ENCODE measurements at regions not wholly inside any gene's neighbourhood (a gene's known extent, or its start where the extent isn't known, plus 50 kb on each side); places are given as distances from the start of the nearest gene placed in this dataset.

DNA sequence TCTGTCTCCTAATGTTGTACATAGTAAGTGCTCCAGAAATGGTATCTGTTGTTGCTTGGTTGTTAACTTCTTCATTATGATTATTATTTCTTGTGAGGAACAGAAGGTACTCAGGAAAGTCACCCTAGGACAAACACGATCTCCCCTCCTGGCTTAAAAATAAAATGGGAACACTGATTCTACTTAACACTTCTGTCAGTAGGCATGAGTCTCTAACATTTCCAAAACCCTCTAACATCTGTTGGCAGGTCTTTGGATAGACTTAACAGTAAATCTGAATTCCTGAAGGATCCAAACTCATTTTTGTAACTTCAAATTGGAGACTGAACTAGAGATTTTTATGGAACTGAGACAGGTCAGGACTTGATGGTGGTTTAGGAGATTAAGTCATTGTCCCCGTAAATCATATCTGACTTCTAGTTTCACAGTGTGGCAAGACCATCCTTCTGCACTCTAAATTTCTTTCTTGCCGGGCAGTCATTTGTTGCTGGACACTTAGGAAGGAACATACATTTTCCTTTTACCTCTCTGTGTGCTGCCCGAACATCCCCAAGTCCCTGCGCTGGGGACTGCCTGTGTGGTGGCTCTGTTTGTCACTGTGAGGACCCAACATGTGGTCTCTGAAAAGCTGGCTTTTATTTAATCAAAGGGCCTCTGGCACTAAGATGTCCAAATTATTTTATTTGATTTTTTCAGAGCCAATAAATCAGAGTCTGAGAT is 149.9 kb downstream of the NPIPB5 start:
- no peak overlapping the region for H3K27ac ChIP-seq (ENCODE audit: insufficient read depth, low read depth, low read length)

More for the DNA sequence above, 149.9 kb downstream of the NPIPB5 start:
- no peak for DNase-seq (ENCODE audit: low read depth, low spot score)
- no peak for TF ChIP-seq GATA2 (IDR thresholded peaks at IDR 0.05; ENCODE audit: insufficient read depth, insufficient read length, low read depth, low read length)
- TF ChIP-seq EZH2 (IDR thresholded peaks at IDR 0.05; ENCODE audit: borderline replicate concordance, low read depth, low read length, severe bottlenecking), result no peak
- no peak for TF ChIP-seq MYC (IDR thresholded peaks at IDR 0.05; ENCODE audit: low read depth, low read length)
- no peak for TF ChIP-seq POLR2AphosphoS5 (IDR thresholded peaks at IDR 0.05; ENCODE audit: insufficient read depth, low read depth, low read length)
- TF ChIP-seq POLR2A (IDR thresholded peaks at IDR 0.05; ENCODE audit: low read depth, low read length), result no peak
- TF ChIP-seq FOS (IDR thresholded peaks at IDR 0.05; ENCODE audit: borderline replicate concordance, insufficient read depth, low read length), result no peak
- no peak for TF ChIP-seq MAX (IDR thresholded peaks at IDR 0.05; ENCODE audit: insufficient read depth, insufficient read length)
- no peak for TF ChIP-seq CTCF (IDR thresholded peaks at IDR 0.05; ENCODE audit: extremely low read depth in 1 of 2, insufficient read depth in 1 of 2, low read depth in 1 of 2, low read length in 2 of 2)
- no peak for TF ChIP-seq JUN (IDR thresholded peaks at IDR 0.05; ENCODE audit: borderline replicate concordance, insufficient read depth, insufficient read length, low read depth)
- Histone ChIP-seq H4K20me1 (replicated peaks; ENCODE audit: control insufficient read depth, extremely low read depth, insufficient read depth, low read length) (no peaks in the 10 kb centered on the region), H3K9ac (replicated peaks; ENCODE audit: extremely low read depth, insufficient read depth, low read length) (no peak overlapping the region), H2AFZ (ENCODE audit: low read depth, low read length) (no peak overlapping the region), H3K27me3 (ENCODE audit: control insufficient read depth in 2 of 2, insufficient read depth in 2 of 2, low read length in 2 of 2) (no peaks in the 10 kb centered on the region), H3K9me3 (replicated peaks; ENCODE audit: control insufficient read depth, insufficient read depth, low read length) (no peaks in the 10 kb centered on the region), H3K4me2 (ENCODE audit: insufficient read depth, low read length) (no peak overlapping the region), H3K9me1 (replicated peaks; ENCODE audit: control insufficient read depth, extremely low read depth, insufficient read depth, low read length) (no peaks in the 10 kb centered on the region), H3K36me3 (ENCODE audit: control insufficient read depth in 2 of 2, extremely low read depth in 1 of 2, insufficient read depth in 2 of 2, low read length in 2 of 2) (no peaks in the 10 kb centered on the region), H3K4me3 (replicated peaks in 1 of 3; ENCODE audit: insufficient read depth in 1 of 3, low read depth in 1 of 3, low read length in 3 of 3) (no peak overlapping the region), H3K4me1 (ENCODE audit: control insufficient read depth, extremely low read depth, insufficient read depth, low read length) (no peaks in the 10 kb centered on the region), H3K79me2 (ENCODE audit: control insufficient read depth, insufficient read depth, low read length) (no peaks in the 10 kb centered on the region)
- ChIA-PET POLR2A (no interaction called here), CTCF (no interaction called here)
- no TSS peak for BruUV-seq (replicated peaks)
- intact Hi-C loops (cut with micrococcal nuclease) (no loop called here), dilution Hi-C loops (cut with MboI; ENCODE audit: extremely low pct_ligation_motif_present, low sequenced_read_pairs) (no loop called here)
- FAIRE-seq, result no peak

Measured in endothelial cell of umbilical vein (primary cell).